GM10266 (cell line): ENCODE measurements at regions not wholly inside any gene's neighbourhood (a gene's known extent, or its start where the extent isn't known, plus 50 kb on each side); places are given as distances from the start of the nearest gene placed in this dataset.
A peak's percentile ranks its signal among the peaks of the same experiment; 100 is the strongest.
"Not testable (repeated sequence)": the region's sequence is repeated elsewhere in the genome, so short reads cannot be mapped to it uniquely, and the experiment has no call there.

Experiments
- DNase-seq: peaks from one replicate; pipeline ENCODE4 v3.0.0; 2012; ENCODE audit errors: extremely low spot score
- CTCF ChIP-seq: IDR thresholded peaks from 2 replicates; pipeline ENCODE4 v1.5.1; 2012; ENCODE audit warnings: mild to moderate bottlenecking, low read depth; ENCODE audit not compliant: control insufficient read depth, insufficient read depth; ENCODE audit errors: missing control alignments

- no peak for DNase-seq
- TF ChIP-seq CTCF = no peak
Measured at GRCh38 chr5:62780888-62781287, 202.3 kb downstream of the LRRC70 start.

- no peak for TF ChIP-seq CTCF
- DNase-seq = no peak
Measured at GRCh38 chr5:62780230-62780629, 201.6 kb downstream of the LRRC70 start.

- peak; percentile 70 for DNase-seq
- peak; percentile 63 for TF ChIP-seq CTCF
Measured at GRCh38 chr5:62779010-62779422, 200.4 kb downstream of the LRRC70 start.

- TF ChIP-seq CTCF = no peak
- no peak for DNase-seq
Measured at GRCh38 chr5:62778316-62779009, 199.8 kb downstream of the LRRC70 start.

- DNase-seq = not testable (repeated sequence)
Measured at GRCh38 chr5:62777081-62777480, 198.5 kb downstream of the LRRC70 start.

- DNase-seq = not testable (repeated sequence)
Measured at GRCh38 chr5:62776592-62776991, 198.0 kb downstream of the LRRC70 start.

GRCh38 chr5:62773460-62773859 lies 194.8 kb downstream of the LRRC70 start:
- TF ChIP-seq CTCF = no peak
- no peak for DNase-seq

GRCh38 chr5:62771341-62771740 lies 192.7 kb downstream of the LRRC70 start:
- no peak for DNase-seq
- no peak for TF ChIP-seq CTCF
